ENCODE measurements at regions not wholly inside any gene's neighbourhood (a gene's known extent, or its start where the extent isn't known, plus 50 kb on each side); places are given as distances from the start of the nearest gene placed in this dataset.

DNA sequence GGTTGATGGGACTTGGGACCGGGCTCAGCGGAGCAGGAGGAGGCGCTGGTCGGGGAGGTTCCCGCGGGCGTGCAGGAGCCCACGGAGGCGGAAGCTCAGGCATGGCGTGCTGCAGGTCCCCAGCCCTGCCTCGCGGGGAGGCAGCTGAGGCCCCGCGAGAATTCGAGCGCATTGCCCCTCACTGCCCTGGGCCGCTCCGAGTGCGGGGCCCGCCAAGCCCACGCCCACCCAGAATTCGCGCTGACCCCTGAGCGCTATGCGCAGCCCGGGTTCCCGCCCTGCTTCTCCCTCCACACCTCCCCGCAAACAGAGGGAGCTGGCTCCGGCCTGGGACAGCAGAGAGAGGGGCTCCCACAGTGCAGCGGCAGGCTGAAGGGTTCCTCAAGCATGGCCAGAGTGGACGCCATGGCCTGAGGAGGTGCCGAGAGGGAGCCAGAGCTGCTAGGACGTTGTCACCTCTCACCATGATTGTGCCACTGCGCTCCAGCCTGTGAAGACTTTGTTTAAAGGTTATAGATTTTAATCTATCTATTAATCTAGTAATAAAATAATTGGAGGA lies 357.2 kb upstream of the RGPD4 start:
- H3K27ac ChIP-seq (ENCODE audit: low read length): no peak overlapping the region
- H3K9me3 ChIP-seq (ENCODE audit: low read length): no peaks in the 10 kb centered on the region
- H3K27me3 ChIP-seq (ENCODE audit: insufficient read depth, low read depth, low read length): no peaks in the 10 kb centered on the region
- no peaks in the 10 kb centered on the region for H3K9me2 ChIP-seq (ENCODE audit: insufficient read depth, low read length)
- H2AFZ ChIP-seq (ENCODE audit: low read depth, low read length): no peak overlapping the region
- H3F3A ChIP-seq (ENCODE audit: insufficient read depth, low read length, poor library complexity, severe bottlenecking): no peaks in the 10 kb centered on the region
- no peak overlapping the region for H3K4me2 ChIP-seq (ENCODE audit: low read length)
- no peak overlapping the region for H3K4me3 ChIP-seq (ENCODE audit: low read length)
- H3K79me2 ChIP-seq (replicated peaks; ENCODE audit: insufficient read depth, low read length): no peaks in the 10 kb centered on the region
- TF ChIP-seq RAD21 (conservative IDR thresholded peaks at IDR 0.05) (no peak), POLR2AphosphoS5 (IDR thresholded peaks at IDR 0.05) (no peak), SMC3 (conservative IDR thresholded peaks at IDR 0.05; ENCODE audit: poor library complexity) (no peak), EZH2 (IDR thresholded peaks at IDR 0.05; ENCODE audit: borderline replicate concordance, insufficient read depth, low read length, poor library complexity, severe bottlenecking) (no peak), TAF1 (IDR thresholded peaks at IDR 0.05; ENCODE audit: low read depth) (no peak), EP300 (conservative IDR thresholded peaks at IDR 0.05; ENCODE audit: poor library complexity, severe bottlenecking) (no peak), MXI1 (conservative IDR thresholded peaks at IDR 0.05; ENCODE audit: poor library complexity, severe bottlenecking) (no peak)
- TF ChIP-seq, protein P1, sequence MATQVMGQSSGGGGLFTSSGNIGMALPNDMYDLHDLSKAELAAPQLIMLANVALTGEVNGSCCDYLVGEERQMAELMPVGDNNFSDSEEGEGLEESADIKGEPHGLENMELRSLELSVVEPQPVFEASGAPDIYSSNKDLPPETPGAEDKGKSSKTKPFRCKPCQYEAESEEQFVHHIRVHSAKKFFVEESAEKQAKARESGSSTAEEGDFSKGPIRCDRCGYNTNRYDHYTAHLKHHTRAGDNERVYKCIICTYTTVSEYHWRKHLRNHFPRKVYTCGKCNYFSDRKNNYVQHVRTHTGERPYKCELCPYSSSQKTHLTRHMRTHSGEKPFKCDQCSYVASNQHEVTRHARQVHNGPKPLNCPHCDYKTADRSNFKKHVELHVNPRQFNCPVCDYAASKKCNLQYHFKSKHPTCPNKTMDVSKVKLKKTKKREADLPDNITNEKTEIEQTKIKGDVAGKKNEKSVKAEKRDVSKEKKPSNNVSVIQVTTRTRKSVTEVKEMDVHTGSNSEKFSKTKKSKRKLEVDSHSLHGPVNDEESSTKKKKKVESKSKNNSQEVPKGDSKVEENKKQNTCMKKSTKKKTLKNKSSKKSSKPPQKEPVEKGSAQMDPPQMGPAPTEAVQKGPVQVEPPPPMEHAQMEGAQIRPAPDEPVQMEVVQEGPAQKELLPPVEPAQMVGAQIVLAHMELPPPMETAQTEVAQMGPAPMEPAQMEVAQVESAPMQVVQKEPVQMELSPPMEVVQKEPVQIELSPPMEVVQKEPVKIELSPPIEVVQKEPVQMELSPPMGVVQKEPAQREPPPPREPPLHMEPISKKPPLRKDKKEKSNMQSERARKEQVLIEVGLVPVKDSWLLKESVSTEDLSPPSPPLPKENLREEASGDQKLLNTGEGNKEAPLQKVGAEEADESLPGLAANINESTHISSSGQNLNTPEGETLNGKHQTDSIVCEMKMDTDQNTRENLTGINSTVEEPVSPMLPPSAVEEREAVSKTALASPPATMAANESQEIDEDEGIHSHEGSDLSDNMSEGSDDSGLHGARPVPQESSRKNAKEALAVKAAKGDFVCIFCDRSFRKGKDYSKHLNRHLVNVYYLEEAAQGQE (IDR thresholded peaks at IDR 0.05; ENCODE audit: borderline replicate concordance): no peak
- TF ChIP-seq, protein P2, sequence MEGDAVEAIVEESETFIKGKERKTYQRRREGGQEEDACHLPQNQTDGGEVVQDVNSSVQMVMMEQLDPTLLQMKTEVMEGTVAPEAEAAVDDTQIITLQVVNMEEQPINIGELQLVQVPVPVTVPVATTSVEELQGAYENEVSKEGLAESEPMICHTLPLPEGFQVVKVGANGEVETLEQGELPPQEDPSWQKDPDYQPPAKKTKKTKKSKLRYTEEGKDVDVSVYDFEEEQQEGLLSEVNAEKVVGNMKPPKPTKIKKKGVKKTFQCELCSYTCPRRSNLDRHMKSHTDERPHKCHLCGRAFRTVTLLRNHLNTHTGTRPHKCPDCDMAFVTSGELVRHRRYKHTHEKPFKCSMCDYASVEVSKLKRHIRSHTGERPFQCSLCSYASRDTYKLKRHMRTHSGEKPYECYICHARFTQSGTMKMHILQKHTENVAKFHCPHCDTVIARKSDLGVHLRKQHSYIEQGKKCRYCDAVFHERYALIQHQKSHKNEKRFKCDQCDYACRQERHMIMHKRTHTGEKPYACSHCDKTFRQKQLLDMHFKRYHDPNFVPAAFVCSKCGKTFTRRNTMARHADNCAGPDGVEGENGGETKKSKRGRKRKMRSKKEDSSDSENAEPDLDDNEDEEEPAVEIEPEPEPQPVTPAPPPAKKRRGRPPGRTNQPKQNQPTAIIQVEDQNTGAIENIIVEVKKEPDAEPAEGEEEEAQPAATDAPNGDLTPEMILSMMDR (IDR thresholded peaks at IDR 0.05; ENCODE audit: poor library complexity, severe bottlenecking): no peak
- no peaks in the 10 kb centered on the region for H3K36me3 ChIP-seq (ENCODE audit: insufficient read depth, low read length)
- no peaks in the 10 kb centered on the region for H4K20me1 ChIP-seq (ENCODE audit: insufficient read depth)
- H3K9ac ChIP-seq (ENCODE audit: low read length): no peak overlapping the region

DNA sequence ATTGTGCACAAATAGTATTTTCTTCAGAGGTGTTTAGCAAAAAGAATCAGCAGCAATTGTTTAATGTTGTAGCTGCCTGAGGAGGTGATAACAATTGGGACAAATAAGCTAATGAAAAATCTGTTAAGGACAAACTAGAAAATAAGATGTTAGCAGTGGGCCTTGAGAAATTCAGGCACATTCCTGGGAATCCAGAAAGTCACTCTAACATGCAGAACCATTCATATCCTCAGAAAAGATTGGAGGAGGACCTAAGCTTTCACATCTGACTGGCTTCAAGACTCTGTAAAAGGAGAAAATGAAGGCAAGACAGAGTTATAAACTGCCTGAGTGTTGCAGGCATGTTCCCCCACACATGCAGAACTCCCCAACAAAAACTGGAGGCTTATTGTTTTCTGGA lies 353.5 kb upstream of the RGPD4 start:
- Histone ChIP-seq H3K4me2 (ENCODE audit: low read length) (no peak overlapping the region), H3K9ac (ENCODE audit: low read length) (no peak overlapping the region), H3F3A (ENCODE audit: insufficient read depth, low read length, poor library complexity, severe bottlenecking) (no peaks in the 10 kb centered on the region), H3K9me3 (ENCODE audit: low read length) (no peaks in the 10 kb centered on the region), H3K9me2 (ENCODE audit: insufficient read depth, low read length) (no peaks in the 10 kb centered on the region), H2AFZ (ENCODE audit: low read depth, low read length) (no peak overlapping the region), H3K27ac (ENCODE audit: low read length) (no peak overlapping the region), H4K20me1 (ENCODE audit: insufficient read depth) (no peaks in the 10 kb centered on the region), H3K36me3 (ENCODE audit: insufficient read depth, low read length) (no peaks in the 10 kb centered on the region), H3K79me2 (replicated peaks; ENCODE audit: insufficient read depth, low read length) (no peaks in the 10 kb centered on the region), H3K27me3 (ENCODE audit: insufficient read depth, low read depth, low read length) (no peaks in the 10 kb centered on the region), H3K4me3 (ENCODE audit: low read length) (no peak overlapping the region)
- no peak for TF ChIP-seq RAD21 (conservative IDR thresholded peaks at IDR 0.05)
- TF ChIP-seq SMC3 (conservative IDR thresholded peaks at IDR 0.05; ENCODE audit: poor library complexity): no peak
- TF ChIP-seq TAF1 (IDR thresholded peaks at IDR 0.05; ENCODE audit: low read depth): no peak
- no peak for TF ChIP-seq EP300 (conservative IDR thresholded peaks at IDR 0.05; ENCODE audit: poor library complexity, severe bottlenecking)
- TF ChIP-seq MXI1 (conservative IDR thresholded peaks at IDR 0.05; ENCODE audit: poor library complexity, severe bottlenecking): no peak
- TF ChIP-seq, protein P2 (IDR thresholded peaks at IDR 0.05; ENCODE audit: poor library complexity, severe bottlenecking): no peak
- TF ChIP-seq, protein P1 (IDR thresholded peaks at IDR 0.05; ENCODE audit: borderline replicate concordance): no peak
- TF ChIP-seq POLR2AphosphoS5 (IDR thresholded peaks at IDR 0.05): no peak
- no peak for TF ChIP-seq EZH2 (IDR thresholded peaks at IDR 0.05; ENCODE audit: borderline replicate concordance, insufficient read depth, low read length, poor library complexity, severe bottlenecking)
